Gastroesophageal sphincter (tissue), 4 donors: ENCODE measurements at regions not wholly inside any gene's neighbourhood (a gene's known extent, or its start where the extent isn't known, plus 50 kb on each side); places are given as distances from the start of the nearest gene placed in this dataset.

Experiments
- ATAC-seq: fragments of 150-250 bp; one replicate; pipeline ENCODE4 v1.9.1; 2016; ENCODE audit warnings: mild to moderate bottlenecking, moderate library complexity
- H3K27ac ChIP-seq, 4 donors: fragments of 200-600 bp; sonication (generic) in 3 of 4; 1 replicate in 3 of 4; 2 replicates in 1 of 4; pipeline ENCODE4 v1.5.1; 2016 to 2019
- H3K27me3 ChIP-seq: fragments of 200-600 bp; sonication (generic); one replicate; pipeline ENCODE4 v1.5.1; 2019
- H3K36me3 ChIP-seq, 2 donors: fragments of 200-600 bp; sonication (generic); one replicate each; pipeline ENCODE4 v1.5.1; 2019; ENCODE audit warnings: control low read depth in 1 of 2
- H3K4me1 ChIP-seq, 3 donors: fragments of 200-600 bp; sonication (generic); 1 replicate in 2 of 3; 2 replicates in 1 of 3; pipeline ENCODE4 v1.5.1; 2016 to 2019; ENCODE audit warnings: control low read depth in 2 of 3
- H3K4me3 ChIP-seq, 2 donors: fragments of 200-600 bp; sonication (generic); one replicate each; pipeline ENCODE4 v1.5.1; 2019; ENCODE audit warnings: mild to moderate bottlenecking in 1 of 2, moderate library complexity in 1 of 2
- H3K9me3 ChIP-seq, 3 donors: fragments of 200-600 bp; sonication (generic); one replicate each; pipeline ENCODE4 v1.5.1; 2017 to 2019; ENCODE audit warnings: control low read depth in 2 of 3
- CTCF ChIP-seq, 4 experiments: fragments of 200-600 bp in 2 of 4; fragments of 450-650 bp in 2 of 4; sonication (generic) in 1 of 4; IDR thresholded peaks; one replicate each; pipeline ENCODE4 v1.5.1; 2017 to 2019; ENCODE audit warnings: antibody characterized with exemption in 4 of 4, mild to moderate bottlenecking in 2 of 4, moderate library complexity in 2 of 4
- EP300 ChIP-seq: sonication (generic); formaldehyde crosslinking; IDR thresholded peaks from one replicate; pipeline ENCODE4 v1.6.1; 2017; ENCODE audit warnings: antibody characterized with exemption, mild to moderate bottlenecking
- POLR2A ChIP-seq, 2 donors: fragments of 450-650 bp; IDR thresholded peaks; one replicate each; pipeline ENCODE4 v1.6.1; 2017; ENCODE audit warnings: antibody characterized with exemption in 2 of 2, mild to moderate bottlenecking in 2 of 2, moderate library complexity in 1 of 2
- POLR2AphosphoS5 ChIP-seq: sonication (generic); formaldehyde crosslinking; IDR thresholded peaks from one replicate; pipeline ENCODE4 v1.6.1; 2017; ENCODE audit warnings: antibody characterized with exemption
- WGBS, 2 donors: methylation state at CpG; one replicate each; pipeline ENCODE4 v1.1.5; 2018; ENCODE audit warnings: low coverage in 1 of 2; 5-methylcytosine and 5-hydroxymethylcytosine counted together

GRCh38 chr5:28831042-28831441 lies 1792.7 kb upstream of the CDH9 start:
- Histone ChIP-seq H3K36me3 (no peaks in the 10 kb centered on the region), H3K4me3 (no peak overlapping the region), H3K27ac (no peak overlapping the region), H3K9me3 (no peaks in the 10 kb centered on the region), H3K4me1 (no peaks in the 10 kb centered on the region), H3K27me3 (no peaks in the 10 kb centered on the region)
- TF ChIP-seq POLR2AphosphoS5, result no peak
- TF ChIP-seq EP300, result no peak
- no peak for TF ChIP-seq CTCF (IDR thresholded peaks at IDR 0.05)
- no peak for TF ChIP-seq POLR2A (IDR thresholded peaks at IDR 0.05)
- 75 to 100% methylated on average over 2 of the region's 4 CpGs for WGBS, 2 donors
- ATAC-seq, result no peak

DNA sequence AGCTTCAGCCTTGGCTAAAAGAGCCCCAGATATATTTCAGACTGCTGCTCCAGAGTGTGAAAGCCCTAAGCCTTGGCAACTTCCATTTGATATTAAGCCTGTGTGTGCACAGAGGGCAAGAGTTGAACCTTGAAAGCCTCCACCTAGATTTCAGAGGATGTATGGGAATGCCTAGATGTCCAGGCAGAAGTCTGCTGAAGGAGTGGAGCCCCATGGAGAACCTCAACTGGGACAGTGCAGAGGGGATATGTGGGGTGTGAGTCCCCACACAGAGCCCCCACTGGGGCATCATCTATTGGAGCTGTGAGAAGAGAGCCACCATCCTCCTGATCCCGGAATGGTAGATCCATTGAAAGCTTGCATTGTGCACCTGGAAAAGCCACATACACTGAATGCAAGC lies 1784.8 kb upstream of the CDH9 start:
- ATAC-seq, result no peak
- no peak overlapping the region for H3K4me3 ChIP-seq
- H3K27me3 ChIP-seq, result no peaks in the 10 kb centered on the region
- 80 to 86% methylated on average over 1 of the region's 1 CpG for WGBS, 2 donors
- TF ChIP-seq EP300 (no peak), POLR2A (IDR thresholded peaks at IDR 0.05) (no peak), CTCF (IDR thresholded peaks at IDR 0.05) (no peak), POLR2AphosphoS5 (no peak)
- no peaks in the 10 kb centered on the region for H3K4me1 ChIP-seq
- H3K36me3 ChIP-seq, result no peaks in the 10 kb centered on the region
- H3K9me3 ChIP-seq, result peaks cover 0 to 17% (median 0%) of the 10 kb centered on the region in 3 donors
- H3K27ac ChIP-seq, result no peak overlapping the region

GRCh38 chr5:28822071-28822470 lies 1783.7 kb upstream of the CDH9 start:
- no peak for ATAC-seq
- Histone ChIP-seq H3K27me3 (no peaks in the 10 kb centered on the region), H3K4me3 (no peak overlapping the region), H3K9me3 (peaks cover 0 to 17% (median 0%) of the 10 kb centered on the region in 3 donors), H3K27ac (no peak overlapping the region), H3K4me1 (no peaks in the 10 kb centered on the region), H3K36me3 (no peaks in the 10 kb centered on the region)
- no peak for TF ChIP-seq POLR2AphosphoS5
- 27 to 48% methylated on average over 1 to 2 of the region's 2 CpGs for WGBS, 2 donors

DNA sequence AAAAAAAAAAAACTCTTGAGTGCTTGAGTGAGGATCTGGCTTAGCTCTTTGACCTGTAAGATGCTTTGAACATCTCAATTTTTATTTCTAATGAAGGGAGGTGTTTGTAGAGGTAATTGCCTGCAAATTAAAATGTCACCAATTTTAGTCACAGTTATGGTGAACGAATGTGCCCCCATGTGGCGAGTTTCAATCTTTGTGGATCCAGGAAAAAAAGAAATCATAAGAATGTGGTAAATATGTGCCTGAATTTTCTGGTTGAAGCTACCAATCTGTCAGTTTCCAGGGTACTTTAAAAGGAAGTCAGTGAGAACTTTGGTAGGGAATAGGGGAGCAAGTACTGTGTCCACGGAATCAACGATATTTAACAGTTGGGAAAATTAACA lies 1772.4 kb upstream of the CDH9 start:
- 58 to 89% methylated on average over 4 of the region's 4 CpGs for WGBS, 2 donors
- Histone ChIP-seq H3K4me3 (no peak overlapping the region), H3K4me1 (no peaks in the 10 kb centered on the region), H3K36me3 (no peaks in the 10 kb centered on the region), H3K27me3 (no peaks in the 10 kb centered on the region), H3K27ac (no peak overlapping the region), H3K9me3 (peaks cover 0 to 10% (median 0%) of the 10 kb centered on the region in 3 donors)
- TF ChIP-seq EP300 (no peak), POLR2A (IDR thresholded peaks at IDR 0.05) (no peak), CTCF (IDR thresholded peaks at IDR 0.05) (no peak), POLR2AphosphoS5 (no peak)
- no peak for ATAC-seq

- Histone ChIP-seq H3K36me3 (no peaks in the 10 kb centered on the region), H3K27ac (no peak overlapping the region), H3K9me3 (peaks cover 0 to 10% (median 0%) of the 10 kb centered on the region in 3 donors), H3K4me3 (no peak overlapping the region), H3K4me1 (no peaks in the 10 kb centered on the region), H3K27me3 (no peaks in the 10 kb centered on the region)
- TF ChIP-seq CTCF (IDR thresholded peaks at IDR 0.05) (no peak), POLR2A (IDR thresholded peaks at IDR 0.05) (no peak), POLR2AphosphoS5 (no peak), EP300 (no peak)
- no peak for ATAC-seq
- WGBS, 2 donors, result 80% methylated on average over 2 of the region's 56 CpGs
Observed at GRCh38 chr5:28809811-28810750, 1771.7 kb upstream of the CDH9 start.
